BE2C (cell line): ENCODE measurements at regions not wholly inside any gene's neighbourhood (a gene's known extent, or its start where the extent isn't known, plus 50 kb on each side); places are given as distances from the start of the nearest gene placed in this dataset.

ENCODE experiments used
- DNase-seq: peaks from one replicate; pipeline ENCODE4 v3.0.0-alpha.2; 2020
- H3K27me3 ChIP-seq: fragments of 250-450 bp; sonication (Bioruptor Pico); 2 replicates; pipeline ENCODE4 v1.5.1; 2020; ENCODE audit warnings: mild to moderate bottlenecking
- H3K36me3 ChIP-seq: fragments of 250-450 bp; sonication (Bioruptor Pico); 2 replicates; pipeline ENCODE4 v1.5.1; 2020; ENCODE audit warnings: mild to moderate bottlenecking
- H3K4me1 ChIP-seq: fragments of 250-450 bp; sonication (Bioruptor Pico); 2 replicates; pipeline ENCODE4 v1.5.1; 2020
- H3K4me3 ChIP-seq: 2 replicates; pipeline ENCODE4 v1.5.1; 2011; ENCODE audit warnings: low read depth, low read length
- H3K9me3 ChIP-seq: fragments of 250-450 bp; sonication (Bioruptor Pico); 2 replicates; pipeline ENCODE4 v1.5.1; 2020
- TF ChIP-seq, protein P1 (sequence below): IDR thresholded peaks from 2 replicates; pipeline ENCODE4 v1.5.1; 2012; ENCODE audit warnings: mild to moderate bottlenecking, low read depth, low read length

DNA sequence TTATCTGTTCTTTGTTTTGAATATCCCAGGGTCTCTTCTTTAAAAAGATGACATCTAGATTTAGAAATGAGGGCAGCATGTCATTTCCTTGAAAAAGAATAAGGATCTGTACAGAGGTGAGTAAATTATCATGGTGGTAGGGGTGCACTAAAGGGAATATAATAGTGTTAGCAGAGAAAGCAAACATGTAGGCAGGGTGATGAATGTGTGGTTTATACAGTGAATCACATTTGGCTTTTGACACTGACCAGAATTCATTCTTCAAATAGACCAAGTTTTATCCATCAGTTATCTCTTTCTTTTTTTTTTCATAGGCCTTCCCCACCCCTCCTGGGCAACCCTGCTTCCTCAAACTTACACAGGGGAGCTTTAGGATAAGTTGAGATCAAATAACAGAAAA is 184.5 kb upstream of the LRP1B start:
- DNase-seq, result no peak
- Histone ChIP-seq H3K36me3 (no peaks in the 10 kb centered on the region), H3K9me3 (no peaks in the 10 kb centered on the region), H3K4me1 (no peaks in the 10 kb centered on the region), H3K4me3 (no peak overlapping the region), H3K27me3 (no peaks in the 10 kb centered on the region)
- TF ChIP-seq, protein P1, sequence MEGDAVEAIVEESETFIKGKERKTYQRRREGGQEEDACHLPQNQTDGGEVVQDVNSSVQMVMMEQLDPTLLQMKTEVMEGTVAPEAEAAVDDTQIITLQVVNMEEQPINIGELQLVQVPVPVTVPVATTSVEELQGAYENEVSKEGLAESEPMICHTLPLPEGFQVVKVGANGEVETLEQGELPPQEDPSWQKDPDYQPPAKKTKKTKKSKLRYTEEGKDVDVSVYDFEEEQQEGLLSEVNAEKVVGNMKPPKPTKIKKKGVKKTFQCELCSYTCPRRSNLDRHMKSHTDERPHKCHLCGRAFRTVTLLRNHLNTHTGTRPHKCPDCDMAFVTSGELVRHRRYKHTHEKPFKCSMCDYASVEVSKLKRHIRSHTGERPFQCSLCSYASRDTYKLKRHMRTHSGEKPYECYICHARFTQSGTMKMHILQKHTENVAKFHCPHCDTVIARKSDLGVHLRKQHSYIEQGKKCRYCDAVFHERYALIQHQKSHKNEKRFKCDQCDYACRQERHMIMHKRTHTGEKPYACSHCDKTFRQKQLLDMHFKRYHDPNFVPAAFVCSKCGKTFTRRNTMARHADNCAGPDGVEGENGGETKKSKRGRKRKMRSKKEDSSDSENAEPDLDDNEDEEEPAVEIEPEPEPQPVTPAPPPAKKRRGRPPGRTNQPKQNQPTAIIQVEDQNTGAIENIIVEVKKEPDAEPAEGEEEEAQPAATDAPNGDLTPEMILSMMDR, result no peak

DNA sequence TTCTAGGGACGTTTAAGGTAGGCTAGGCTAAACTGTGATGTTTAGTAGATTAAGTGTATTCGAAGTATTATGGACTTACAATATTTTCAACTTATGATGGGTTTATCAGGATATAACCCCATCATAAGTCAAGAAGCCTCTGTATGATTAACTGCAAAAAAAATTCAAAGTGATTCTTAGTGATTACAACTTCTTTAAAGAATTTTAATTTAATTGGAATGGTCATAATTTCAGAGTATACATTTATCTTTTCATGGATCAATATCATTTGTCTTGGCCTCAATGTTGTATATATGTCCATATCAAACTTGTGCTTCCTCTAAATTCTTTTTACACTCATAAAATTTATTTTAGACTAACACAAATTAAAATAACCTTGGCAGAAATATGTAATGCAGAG is 183.3 kb upstream of the LRP1B start:
- Histone ChIP-seq H3K9me3 (no peaks in the 10 kb centered on the region), H3K36me3 (no peaks in the 10 kb centered on the region), H3K4me1 (no peaks in the 10 kb centered on the region), H3K27me3 (no peaks in the 10 kb centered on the region), H3K4me3 (no peak overlapping the region)
- TF ChIP-seq, protein P1, result no peak
- DNase-seq, result no peak

DNA sequence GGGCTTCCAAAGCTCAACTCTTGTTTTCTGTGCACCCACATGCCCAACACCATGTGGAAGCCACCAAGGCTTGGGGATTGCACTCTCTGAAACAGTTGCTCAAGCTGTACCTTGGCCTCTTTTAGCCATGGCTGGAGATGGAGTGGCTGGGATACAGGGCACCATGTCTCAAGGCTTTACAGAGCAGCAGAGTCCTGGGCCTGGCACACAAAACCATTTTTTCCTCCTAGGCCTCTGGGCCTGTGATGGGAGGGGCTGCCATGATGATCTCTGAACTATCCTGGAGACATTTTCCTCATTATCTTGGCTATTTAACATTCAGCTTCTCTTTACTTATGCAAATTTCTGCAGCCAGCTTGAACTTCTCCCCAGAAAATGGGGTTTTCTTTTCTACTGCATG is 179.7 kb upstream of the LRP1B start:
- Histone ChIP-seq H3K4me3 (no peak overlapping the region), H3K9me3 (no peaks in the 10 kb centered on the region), H3K27me3 (no peaks in the 10 kb centered on the region), H3K4me1 (no peaks in the 10 kb centered on the region), H3K36me3 (no peaks in the 10 kb centered on the region)
- TF ChIP-seq, protein P1, result no peak
- DNase-seq, result no peak

DNA sequence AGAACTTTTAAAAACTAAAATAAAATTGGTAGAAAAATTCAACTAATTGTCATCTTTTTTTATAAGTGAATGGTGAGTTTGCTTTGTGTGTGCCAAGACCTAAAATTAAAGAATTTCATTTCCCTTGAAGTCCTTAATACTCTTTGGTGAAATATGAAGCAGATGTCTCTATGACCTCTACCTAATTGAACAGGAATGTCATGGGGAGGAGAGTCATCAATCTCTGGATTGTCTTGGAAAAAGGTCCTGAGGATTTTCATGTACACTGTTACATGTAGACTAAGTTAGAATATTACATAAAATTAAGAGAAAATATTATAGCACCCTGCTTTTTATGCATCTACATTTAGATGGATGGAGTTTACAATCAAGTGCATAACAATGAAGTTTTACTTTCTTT is 177.9 kb upstream of the LRP1B start:
- no peak overlapping the region for H3K4me3 ChIP-seq
- no peaks in the 10 kb centered on the region for H3K27me3 ChIP-seq
- H3K36me3 ChIP-seq, result no peaks in the 10 kb centered on the region
- no peaks in the 10 kb centered on the region for H3K4me1 ChIP-seq
- H3K9me3 ChIP-seq, result no peaks in the 10 kb centered on the region
- TF ChIP-seq, protein P1, result no peak
- DNase-seq, result no peak

DNA sequence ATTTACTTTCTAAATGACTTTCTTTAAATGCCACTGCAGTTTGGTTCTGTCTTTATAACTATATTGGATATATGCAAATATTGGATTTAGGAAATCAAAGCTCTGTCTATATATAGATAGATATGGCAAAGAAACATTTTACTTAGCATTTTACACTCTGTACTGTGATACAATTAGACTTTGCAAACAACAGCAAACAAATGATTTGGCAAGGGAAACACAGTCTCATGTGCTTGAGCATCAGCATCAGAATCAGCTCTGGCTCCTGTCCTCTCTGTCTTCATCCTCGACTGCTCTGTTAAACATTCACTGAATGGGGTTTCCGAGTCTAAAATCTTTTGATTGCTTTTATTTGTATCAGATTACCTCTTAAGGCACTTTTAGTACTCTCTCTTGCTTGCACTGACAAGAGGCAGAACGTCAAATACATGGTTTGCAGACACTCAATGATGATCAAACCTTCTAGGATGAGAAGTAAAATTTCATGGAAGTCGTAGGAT is 176.8 kb upstream of the LRP1B start:
- TF ChIP-seq, protein P1, result no peak
- Histone ChIP-seq H3K36me3 (no peaks in the 10 kb centered on the region), H3K27me3 (no peaks in the 10 kb centered on the region), H3K9me3 (no peaks in the 10 kb centered on the region), H3K4me3 (no peak overlapping the region), H3K4me1 (no peaks in the 10 kb centered on the region)
- no peak for DNase-seq

DNA sequence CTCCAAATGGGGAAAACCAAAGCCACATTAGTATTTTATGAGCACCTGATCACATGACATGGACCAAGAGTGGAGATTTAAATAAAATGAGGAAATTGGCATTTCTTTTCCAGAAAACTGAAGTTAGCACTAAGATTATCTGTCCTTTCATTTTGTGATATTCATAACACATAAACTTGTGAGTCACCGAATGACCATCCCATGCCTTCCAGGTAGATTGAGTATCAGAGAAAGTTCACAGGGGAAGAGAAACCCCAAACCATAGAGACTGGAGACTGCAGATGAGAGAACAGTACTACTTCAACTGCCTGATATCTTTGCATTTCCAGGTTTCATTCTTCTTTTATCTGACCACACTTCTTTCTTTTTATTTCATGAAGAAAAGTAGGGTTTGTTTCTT is 176.3 kb upstream of the LRP1B start:
- no peaks in the 10 kb centered on the region for H3K27me3 ChIP-seq
- TF ChIP-seq, protein P1, result no peak
- H3K4me3 ChIP-seq, result no peak overlapping the region

More for the DNA sequence above, 176.3 kb upstream of the LRP1B start:
- Histone ChIP-seq H3K9me3 (no peaks in the 10 kb centered on the region), H3K4me1 (no peaks in the 10 kb centered on the region), H3K36me3 (no peaks in the 10 kb centered on the region)
- no peak for DNase-seq
